GM19025 (cell line): ENCODE measurements at regions not wholly inside any gene's neighbourhood (a gene's known extent, or its start where the extent isn't known, plus 50 kb on each side); places are given as distances from the start of the nearest gene placed in this dataset.
"Not testable (repeated sequence)": the region's sequence is repeated elsewhere in the genome, so short reads cannot be mapped to it uniquely, and the experiment has no call there.

ENCODE experiments used
- ATAC-seq: cut with Tn5 transposase; IDR thresholded peaks from one replicate; pipeline ENCODE4 v1.9.1; 2021; ENCODE audit warnings: mild to moderate bottlenecking, low read depth, moderate library complexity; ENCODE audit not compliant: unreplicated experiment

- ATAC-seq, result no peak
Measured at GRCh38 chr5:5783021-5783420, 360.5 kb downstream of the ICE1 start.

GRCh38 chr5:5782402-5782801 lies 359.9 kb downstream of the ICE1 start:
- no peak for ATAC-seq

- ATAC-seq, result no peak
Measured at GRCh38 chr5:5781335-5781734, 358.9 kb downstream of the ICE1 start.

- ATAC-seq, result no peak
Measured at GRCh38 chr5:5780253-5780652, 357.8 kb downstream of the ICE1 start.

- ATAC-seq, result no peak
Measured at GRCh38 chr5:5777013-5777412, 354.5 kb downstream of the ICE1 start.

GRCh38 chr5:5772202-5772601 lies 349.7 kb downstream of the ICE1 start:
- no peak for ATAC-seq

GRCh38 chr5:5770825-5771224 lies 348.3 kb downstream of the ICE1 start:
- no peak for ATAC-seq

- no peak for ATAC-seq
Measured at GRCh38 chr5:5767286-5767928, 344.9 kb downstream of the ICE1 start.

GRCh38 chr5:5765066-5765850 lies 342.8 kb downstream of the ICE1 start:
- no peak for ATAC-seq

GRCh38 chr5:5764246-5764645 lies 341.8 kb downstream of the ICE1 start:
- no peak for ATAC-seq

GRCh38 chr5:5756762-5757161 lies 334.3 kb downstream of the ICE1 start:
- ATAC-seq, result no peak

GRCh38 chr5:5755888-5756287 lies 333.4 kb downstream of the ICE1 start:
- peak; percentile 31 for ATAC-seq

GRCh38 chr5:5752844-5753243 lies 330.4 kb downstream of the ICE1 start:
- peak; percentile 68 for ATAC-seq

GRCh38 chr5:5751987-5752386 lies 329.5 kb downstream of the ICE1 start:
- no peak for ATAC-seq

- peak; percentile 31 for ATAC-seq
Measured at GRCh38 chr5:5751498-5751897, 329.0 kb downstream of the ICE1 start.

GRCh38 chr5:5741418-5741817 lies 318.9 kb downstream of the ICE1 start:
- no peak for ATAC-seq

- ATAC-seq, result peak; percentile 12
Measured at GRCh38 chr5:5739490-5739945, 317.0 kb downstream of the ICE1 start.

- peak; percentile 41 for ATAC-seq
Measured at GRCh38 chr5:5738797-5739489, 316.5 kb downstream of the ICE1 start.

- ATAC-seq, result no peak
Measured at GRCh38 chr5:5736007-5736406, 313.5 kb downstream of the ICE1 start.

GRCh38 chr5:5733058-5733457 lies 310.6 kb downstream of the ICE1 start:
- ATAC-seq, result not testable (repeated sequence)

GRCh38 chr5:5726401-5726800 lies 303.9 kb downstream of the ICE1 start:
- no peak for ATAC-seq
